ENCODE measurements at regions not wholly inside any gene's neighbourhood (a gene's known extent, or its start where the extent isn't known, plus 50 kb on each side); places are given as distances from the start of the nearest gene placed in this dataset.
"Not testable (repeated sequence)": the region's sequence is repeated elsewhere in the genome, so short reads cannot be mapped to it uniquely, and the experiment has no call there.

GRCh38 chr16:52912565-52913173 lies 140.0 kb downstream of the CHD9NB start:
- Histone ChIP-seq H3K4me1 (ENCODE audit: insufficient read depth, low read length) (no peaks in the 10 kb centered on the region), H2AFZ (ENCODE audit: low read length) (no peak overlapping the region), H3K9me3 (ENCODE audit: low read length) (no peaks in the 10 kb centered on the region), H3K27ac (ENCODE audit: low read length) (no peak overlapping the region), H3K9me2 (replicated peaks; ENCODE audit: low read length) (no peaks in the 10 kb centered on the region), H3K79me2 (ENCODE audit: low read length) (no peaks in the 10 kb centered on the region), H4K20me1 (ENCODE audit: low read length) (no peaks in the 10 kb centered on the region), H3K36me3 (ENCODE audit: low read depth, low read length) (no peaks in the 10 kb centered on the region), H3K4me2 (ENCODE audit: low read length) (no peak overlapping the region), H3K4me3 (ENCODE audit: low read length) (no peak overlapping the region), H3F3A (ENCODE audit: low read length, unreplicated experiment) (no peaks in the 10 kb centered on the region), H3K27me3 (ENCODE audit: low read length) (no peaks in the 10 kb centered on the region), H3K9ac (ENCODE audit: low read length) (no peak overlapping the region)
- TF ChIP-seq EZH2phosphoT487 (IDR thresholded peaks at IDR 0.05; ENCODE audit: borderline replicate concordance, low read length) (no peak), EZH2 (IDR thresholded peaks at IDR 0.05; ENCODE audit: low read length, unreplicated experiment) (no peak)
- TF ChIP-seq, protein P1, sequence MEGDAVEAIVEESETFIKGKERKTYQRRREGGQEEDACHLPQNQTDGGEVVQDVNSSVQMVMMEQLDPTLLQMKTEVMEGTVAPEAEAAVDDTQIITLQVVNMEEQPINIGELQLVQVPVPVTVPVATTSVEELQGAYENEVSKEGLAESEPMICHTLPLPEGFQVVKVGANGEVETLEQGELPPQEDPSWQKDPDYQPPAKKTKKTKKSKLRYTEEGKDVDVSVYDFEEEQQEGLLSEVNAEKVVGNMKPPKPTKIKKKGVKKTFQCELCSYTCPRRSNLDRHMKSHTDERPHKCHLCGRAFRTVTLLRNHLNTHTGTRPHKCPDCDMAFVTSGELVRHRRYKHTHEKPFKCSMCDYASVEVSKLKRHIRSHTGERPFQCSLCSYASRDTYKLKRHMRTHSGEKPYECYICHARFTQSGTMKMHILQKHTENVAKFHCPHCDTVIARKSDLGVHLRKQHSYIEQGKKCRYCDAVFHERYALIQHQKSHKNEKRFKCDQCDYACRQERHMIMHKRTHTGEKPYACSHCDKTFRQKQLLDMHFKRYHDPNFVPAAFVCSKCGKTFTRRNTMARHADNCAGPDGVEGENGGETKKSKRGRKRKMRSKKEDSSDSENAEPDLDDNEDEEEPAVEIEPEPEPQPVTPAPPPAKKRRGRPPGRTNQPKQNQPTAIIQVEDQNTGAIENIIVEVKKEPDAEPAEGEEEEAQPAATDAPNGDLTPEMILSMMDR (conservative IDR thresholded peaks at IDR 0.05; ENCODE audit: low read depth, low read length) = peak; percentile 75
- no TSS peak for BruUV-seq (replicated peaks)
- CTCF ChIA-PET = interaction anchor here (1.0 kb wide), 1 partner anchor 721 kb away, joined by 3 read pairs; no protein-coding TSS in a partner anchor
- POLR2A ChIA-PET (ENCODE audit: unreplicated experiment) = no interaction called here
- peak; percentile 64; the same call in 1 of the 2 replicates for ATAC-seq
- peak; percentile 66 for DNase-seq
- intact Hi-C loops (cut with micrococcal nuclease) = loop anchor here (5.0 kb wide), 1 partner anchor 720 kb away; no protein-coding TSS in a partner anchor

- H3K79me2 ChIP-seq (ENCODE audit: low read length); BruUV-seq (replicated peaks); intact Hi-C loops (cut with micrococcal nuclease); H3K27ac ChIP-seq (ENCODE audit: low read length); H3K9me2 ChIP-seq (replicated peaks; ENCODE audit: low read length); POLR2A ChIA-PET (ENCODE audit: unreplicated experiment); H3K4me1 ChIP-seq (ENCODE audit: insufficient read depth, low read length); H3K9ac ChIP-seq (ENCODE audit: low read length); H3K4me3 ChIP-seq (ENCODE audit: low read length); H4K20me1 ChIP-seq (ENCODE audit: low read length); H3K9me3 ChIP-seq (ENCODE audit: low read length); ATAC-seq; DNase-seq; H3K27me3 ChIP-seq (ENCODE audit: low read length); H2AFZ ChIP-seq (ENCODE audit: low read length); H3K36me3 ChIP-seq (ENCODE audit: low read depth, low read length); H3K4me2 ChIP-seq (ENCODE audit: low read length); H3F3A ChIP-seq (ENCODE audit: low read length, unreplicated experiment): not testable (repeated sequence)
- CTCF ChIA-PET = interaction anchor here (0.6 kb wide), 1 partner anchor 9 kb away, joined by 3 read pairs; no protein-coding TSS in a partner anchor
Measured at GRCh38 chr16:52908057-52908456, 144.6 kb downstream of the CHD9NB start.

DNA sequence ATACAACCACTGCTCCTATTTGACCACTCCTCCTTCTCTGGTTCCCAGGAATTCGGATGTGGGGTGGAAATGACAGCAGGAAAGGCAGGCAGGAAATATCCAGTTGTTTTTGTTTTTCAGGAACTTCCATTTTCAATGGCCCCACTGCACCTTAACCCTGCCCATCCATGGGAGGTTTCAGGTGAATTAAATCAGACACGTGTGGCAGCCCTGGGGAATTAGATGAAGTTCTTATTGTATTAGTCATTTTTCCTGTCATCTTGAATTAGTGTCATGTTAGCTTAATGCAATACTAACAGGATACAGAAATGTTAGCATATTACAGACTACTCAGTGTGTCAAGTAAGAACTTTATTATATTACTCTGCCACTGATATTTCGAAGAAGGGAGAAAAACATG lies 146.4 kb downstream of the CHD9NB start:
- ATAC-seq = no peak

More for the DNA sequence above, 146.4 kb downstream of the CHD9NB start:
- Histone ChIP-seq H3K27ac (ENCODE audit: low read length) (no peak overlapping the region), H3K9me3 (ENCODE audit: low read length) (no peaks in the 10 kb centered on the region), H4K20me1 (ENCODE audit: low read length) (no peaks in the 10 kb centered on the region), H3K4me2 (ENCODE audit: low read length) (no peak overlapping the region), H3K9ac (ENCODE audit: low read length) (no peak overlapping the region), H3K36me3 (ENCODE audit: low read depth, low read length) (no peaks in the 10 kb centered on the region), H3K27me3 (ENCODE audit: low read length) (no peaks in the 10 kb centered on the region), H2AFZ (ENCODE audit: low read length) (no peak overlapping the region), H3K4me3 (ENCODE audit: low read length) (no peak overlapping the region), H3K79me2 (ENCODE audit: low read length) (no peaks in the 10 kb centered on the region), H3K4me1 (ENCODE audit: insufficient read depth, low read length) (no peaks in the 10 kb centered on the region), H3F3A (ENCODE audit: low read length, unreplicated experiment) (no peaks in the 10 kb centered on the region), H3K9me2 (replicated peaks; ENCODE audit: low read length) (no peaks in the 10 kb centered on the region)
- peak; percentile 2 for DNase-seq
- no TSS peak for BruUV-seq (replicated peaks)
- intact Hi-C loops (cut with micrococcal nuclease) = no loop called here
- no peak for TF ChIP-seq EZH2phosphoT487 (IDR thresholded peaks at IDR 0.05; ENCODE audit: borderline replicate concordance, low read length)
- TF ChIP-seq EZH2 (IDR thresholded peaks at IDR 0.05; ENCODE audit: low read length, unreplicated experiment) = no peak
- TF ChIP-seq, protein P1 (conservative IDR thresholded peaks at IDR 0.05; ENCODE audit: low read depth, low read length) = no peak
- ChIA-PET POLR2A (ENCODE audit: unreplicated experiment) (no interaction called here), CTCF (no interaction called here)

Data from PC-3 (cell line).